Heart left ventricle (tissue), 13 donors: ENCODE measurements at regions not wholly inside any gene's neighbourhood (a gene's known extent, or its start where the extent isn't known, plus 50 kb on each side); places are given as distances from the start of the nearest gene placed in this dataset.

ENCODE experiments used
- POLR2A ChIP-seq, 2 donors: fragments of 450-650 bp; IDR thresholded peaks; one replicate each; pipeline ENCODE4 v1.6.1; 2017; ENCODE audit warnings: antibody characterized with exemption in 2 of 2, mild to moderate bottlenecking in 2 of 2, moderate library complexity in 2 of 2
- TF ChIP-seq, protein P1 (sequence below), 12 donors: fragments of 200-600 bp; sonication (generic) in 4 of 12; IDR thresholded peaks; one replicate each; pipeline versions ENCODE4 v1.5.0 to v1.8.0; 2018 to 2022; ENCODE audit warnings: antibody characterized with exemption in 12 of 12, mild to moderate bottlenecking in 5 of 12
- donor health status: ischemic (EF 13 %, LVEDD 7.1; RV severe dilation, severe dysfunction).
- donor health status: DM: no; HTN: yes; CAD: no.
- donor health status: DM: no; HTN: no; CAD: no.
- donor health status: ischemic (EF 25% LVEDD 6.9; RV normal size, moderate dysfunction).
- donor health status: ischemic (EF 25% LVEDD 5.7; RV mildly dilated, moderate dysfunction).
- donor health status: ischemic (EF 35%, LVEDD 5.7; RV mildly dilated, moderate dysfunction).
- donor health status: nonischemic (EF 11% LVEDD 7.7; RV severe dilation, severe dysfunction).
- donor health status: DM: yes; HTN: yes; CAD: no.
- donor health status: PGD.
- donor health status: ischemic (EF 29% LVEDD 5.4; RV normal size, mild dysfunction).
- donor health status: nonischemic (EF 23%, LVEDD 6.1; RV moderate dilation, normal function).

DNA sequence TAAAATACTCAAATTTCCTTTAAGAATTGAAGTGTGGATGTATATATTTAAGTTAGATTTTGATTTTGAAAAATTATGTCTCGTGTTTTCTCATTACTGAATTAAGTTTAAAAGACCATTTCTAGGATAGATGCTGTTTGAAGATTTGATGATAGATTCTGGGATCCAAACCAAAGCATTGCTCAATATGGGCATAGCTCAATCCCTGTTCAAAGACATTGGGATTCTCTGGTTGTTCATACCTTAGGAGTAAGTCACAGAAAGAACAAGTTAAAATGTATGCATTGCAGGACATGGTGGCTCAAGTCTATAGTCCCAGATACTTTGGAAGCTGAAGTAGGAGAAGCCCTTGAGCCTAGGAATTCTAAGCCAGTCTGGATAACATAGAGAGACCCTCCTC is 622.3 kb downstream of the ADCYAP1 start:
- TF ChIP-seq POLR2A (IDR thresholded peaks at IDR 0.05) = no peak
- TF ChIP-seq, protein P1, sequence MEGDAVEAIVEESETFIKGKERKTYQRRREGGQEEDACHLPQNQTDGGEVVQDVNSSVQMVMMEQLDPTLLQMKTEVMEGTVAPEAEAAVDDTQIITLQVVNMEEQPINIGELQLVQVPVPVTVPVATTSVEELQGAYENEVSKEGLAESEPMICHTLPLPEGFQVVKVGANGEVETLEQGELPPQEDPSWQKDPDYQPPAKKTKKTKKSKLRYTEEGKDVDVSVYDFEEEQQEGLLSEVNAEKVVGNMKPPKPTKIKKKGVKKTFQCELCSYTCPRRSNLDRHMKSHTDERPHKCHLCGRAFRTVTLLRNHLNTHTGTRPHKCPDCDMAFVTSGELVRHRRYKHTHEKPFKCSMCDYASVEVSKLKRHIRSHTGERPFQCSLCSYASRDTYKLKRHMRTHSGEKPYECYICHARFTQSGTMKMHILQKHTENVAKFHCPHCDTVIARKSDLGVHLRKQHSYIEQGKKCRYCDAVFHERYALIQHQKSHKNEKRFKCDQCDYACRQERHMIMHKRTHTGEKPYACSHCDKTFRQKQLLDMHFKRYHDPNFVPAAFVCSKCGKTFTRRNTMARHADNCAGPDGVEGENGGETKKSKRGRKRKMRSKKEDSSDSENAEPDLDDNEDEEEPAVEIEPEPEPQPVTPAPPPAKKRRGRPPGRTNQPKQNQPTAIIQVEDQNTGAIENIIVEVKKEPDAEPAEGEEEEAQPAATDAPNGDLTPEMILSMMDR (IDR thresholded peaks at IDR 0.05) = no peak
